H1 (cell line): ENCODE measurements at regions not wholly inside any gene's neighbourhood (a gene's known extent, or its start where the extent isn't known, plus 50 kb on each side); places are given as distances from the start of the nearest gene placed in this dataset.

ENCODE experiments used
- CTCF ChIA-PET: fragments of 300-600 bp; sonication (Branson Sonifier 250); formaldehyde crosslinking; loops from one replicate; lab custom pipeline; 2021; ENCODE audit not compliant: partially characterized antibody; lab: Charles Lee
- POLR2A ChIA-PET: fragments of 300-600 bp; sonication (Branson Sonifier 250); formaldehyde crosslinking; loops from one replicate; lab custom pipeline; 2021; ENCODE audit warnings: inconsistent platforms; ENCODE audit not compliant: partially characterized antibody; lab: Charles Lee
- DNase-seq, 2 experiments: peaks; one replicate each; pipeline versions ENCODE4 v3.0.0 to v3.0.0-alpha.2; 2010 to 2022; ENCODE audit warnings: low spot score in 2 of 2, low read depth in 1 of 2, mixed read lengths in 1 of 2
- FAIRE-seq: peaks from 2 replicates; lab custom pipeline; 2011; peaks lifted over from hg19 to GRCh38; lab: Jason Lieb, UNC
- H2AFZ ChIP-seq: 2 replicates; pipeline ENCODE4 v1.8.1; 2012; ENCODE audit warnings: low read length, inconsistent platforms
- H2AK5ac ChIP-seq: 2 replicates; pipeline ENCODE4 v1.6.1; 2013; ENCODE audit warnings: low read depth, low read length
- H2BK120ac ChIP-seq: replicated peaks from 2 replicates; pipeline ENCODE3; 2013; ENCODE audit warnings: low read depth, low read length, inconsistent platforms
- H2BK12ac ChIP-seq: 2 replicates; pipeline ENCODE4 v1.6.1; 2013; ENCODE audit warnings: low read depth, low read length
- H2BK15ac ChIP-seq: 2 replicates; pipeline ENCODE4 v1.6.1; 2013; ENCODE audit warnings: low read length
- H2BK20ac ChIP-seq: 2 replicates; pipeline ENCODE4 v1.6.1; 2013; ENCODE audit warnings: low read length
- H2BK5ac ChIP-seq: 2 replicates; pipeline ENCODE4 v1.6.1; 2013; ENCODE audit warnings: low read depth, low read length
- H3K14ac ChIP-seq: 2 replicates; pipeline ENCODE4 v1.6.1; 2013; ENCODE audit warnings: inconsistent platforms; ENCODE audit not compliant: insufficient read length
- H3K18ac ChIP-seq: 2 replicates; pipeline ENCODE4 v1.6.1; 2013; ENCODE audit warnings: low read length; ENCODE audit errors: extremely low read depth
- H3K23ac ChIP-seq: 2 replicates; pipeline ENCODE4 v1.6.1; 2013; ENCODE audit warnings: inconsistent platforms; ENCODE audit not compliant: insufficient read length
- H3K23me2 ChIP-seq: 2 replicates; pipeline ENCODE4 v1.6.1; 2013; ENCODE audit warnings: low read depth, low read length
- H3K27ac ChIP-seq: 2 replicates; pipeline ENCODE4 v1.6.1; 2011; ENCODE audit warnings: low read depth, low read length, inconsistent platforms
- H3K27me3 ChIP-seq, 4 experiments: replicated peaks in 1 of 4; 1 replicate in 1 of 4; 2 replicates in 3 of 4; pipeline versions ENCODE4 v1.6.1 to v1.8.1; 2011 to 2013; ENCODE audit warnings: low read length in 3 of 4, mild to moderate bottlenecking in 3 of 4, inconsistent platforms in 2 of 4, mixed read lengths in 2 of 4, moderate library complexity in 1 of 4; ENCODE audit not compliant: control insufficient read depth in 3 of 4, insufficient read depth in 3 of 4; ENCODE audit errors: extremely low read depth in 1 of 4
- H3K36me3 ChIP-seq, 4 experiments: 2 replicates each; pipeline versions ENCODE4 v1.6.1 to v1.8.1; 2011 to 2013; ENCODE audit warnings: mild to moderate bottlenecking in 4 of 4, low read length in 3 of 4, moderate library complexity in 2 of 4, control low read depth in 1 of 4, inconsistent platforms in 1 of 4; ENCODE audit not compliant: insufficient read depth in 4 of 4, control insufficient read depth in 2 of 4
- H3K4ac ChIP-seq: replicated peaks from 2 replicates; pipeline ENCODE3; 2013; ENCODE audit warnings: low read length, low read depth, mixed read lengths, inconsistent platforms; ENCODE audit not compliant: insufficient read length
- H3K4me1 ChIP-seq, 4 experiments: replicated peaks in 1 of 4; 1 replicate in 1 of 4; 2 replicates in 3 of 4; pipeline versions ENCODE4 v1.6.1 to v1.8.1; 2011 to 2013; ENCODE audit warnings: low read length in 3 of 4, inconsistent platforms in 2 of 4, mixed read lengths in 1 of 4; ENCODE audit not compliant: insufficient read depth in 4 of 4, control insufficient read depth in 3 of 4
- H3K4me2 ChIP-seq, 2 experiments: 2 replicates each; pipeline versions ENCODE4 v1.6.1 to v1.8.1; 2011 to 2013; ENCODE audit warnings: low read depth in 2 of 2, low read length in 2 of 2, control low read depth in 1 of 2, inconsistent platforms in 1 of 2, mild to moderate bottlenecking in 1 of 2; ENCODE audit not compliant: insufficient read depth in 1 of 2
- H3K4me3 ChIP-seq, 4 experiments: fragments of 200-600, 300-600 bp in 1 of 4; sonication (generic), shearing (Covaris generic), sonication (Bioruptor Twin) in 1 of 4; 2 replicates each; pipeline versions ENCODE4 v1.5.1 to v1.8.1; 2011 to 2016; ENCODE audit warnings: low read length in 4 of 4, low read depth in 3 of 4, control low read depth in 2 of 4, inconsistent platforms in 2 of 4, mild to moderate bottlenecking in 2 of 4, mixed read lengths in 1 of 4, moderate library complexity in 1 of 4; ENCODE audit not compliant: insufficient read depth in 2 of 4; ENCODE audit errors: extremely low read depth in 1 of 4
- H3K56ac ChIP-seq: replicated peaks from 2 replicates; pipeline ENCODE3; 2013; ENCODE audit warnings: low read depth, mild to moderate bottlenecking, mixed read lengths, low read length, inconsistent platforms; ENCODE audit not compliant: insufficient read length
- H3K79me1 ChIP-seq: 2 replicates; pipeline ENCODE4 v1.6.1; 2013; ENCODE audit warnings: low read depth, low read length, control low read depth
- H3K79me2 ChIP-seq, 2 experiments: 2 replicates each; pipeline versions ENCODE4 v1.6.1 to v1.8.1; 2012 to 2013; ENCODE audit warnings: low read length in 2 of 2, mild to moderate bottlenecking in 2 of 2, inconsistent platforms in 1 of 2; ENCODE audit not compliant: insufficient read depth in 2 of 2, control insufficient read depth in 1 of 2
- H3K9ac ChIP-seq, 4 experiments: replicated peaks in 1 of 4; 1 replicate in 1 of 4; 2 replicates in 3 of 4; pipeline versions ENCODE4 v1.6.1 to v1.8.1; 2011 to 2013; ENCODE audit warnings: low read depth in 3 of 4, low read length in 3 of 4, control low read depth in 2 of 4, mild to moderate bottlenecking in 2 of 4, moderate library complexity in 2 of 4, inconsistent platforms in 1 of 4; ENCODE audit errors: extremely low read depth in 1 of 4
- H3K9me3 ChIP-seq, 2 experiments: 2 replicates each; pipeline versions ENCODE4 v1.6.1 to v1.8.1; 2012 to 2013; ENCODE audit warnings: mild to moderate bottlenecking in 2 of 2, moderate library complexity in 2 of 2, control low read depth in 1 of 2, inconsistent platforms in 1 of 2, low read depth in 1 of 2, low read length in 1 of 2, mixed read lengths in 1 of 2; ENCODE audit not compliant: insufficient read depth in 2 of 2
- H4K20me1 ChIP-seq, 2 experiments: replicated peaks in 1 of 2; 2 replicates each; pipeline versions ENCODE3 to v1.8.1; 2011 to 2013; ENCODE audit warnings: inconsistent platforms in 2 of 2, low read length in 2 of 2, mild to moderate bottlenecking in 1 of 2; ENCODE audit not compliant: insufficient read depth in 2 of 2, control insufficient read depth in 1 of 2
- H4K5ac ChIP-seq: 2 replicates; pipeline ENCODE4 v1.6.1; 2013; ENCODE audit warnings: low read length, low read depth, mixed read lengths, inconsistent platforms; ENCODE audit not compliant: insufficient read length
- H4K8ac ChIP-seq: 2 replicates; pipeline ENCODE4 v1.8.0; 2013; ENCODE audit warnings: mild to moderate bottlenecking, moderate library complexity, low read length, inconsistent platforms; ENCODE audit not compliant: insufficient read depth; ENCODE audit errors: extremely low read depth
- H4K91ac ChIP-seq: replicated peaks from 2 replicates; pipeline ENCODE3; 2013; ENCODE audit warnings: low read length, mixed read lengths, inconsistent platforms; ENCODE audit not compliant: insufficient read length
- YY1 ChIP-seq: IDR thresholded peaks from 2 replicates; pipeline ENCODE4 v1.6.1; 2011; ENCODE audit warnings: low read depth, mild to moderate bottlenecking, low read length
- WGBS, 2 experiments: shearing (Covaris generic) in 1 of 2; methylation state at CpG; one replicate each; pipeline versions ENCODE4 v1.1.6 to v1.1.7; 2013 to 2015; ENCODE audit warnings: low lambda C conversion rate in 2 of 2, mixed read lengths in 2 of 2, inconsistent platforms in 1 of 2, low coverage in 1 of 2, missing lambda C conversion rate in 1 of 2; ENCODE audit not compliant: insufficient replicate concordance in 2 of 2, insufficient coverage in 1 of 2, insufficient read length in 1 of 2; ENCODE audit errors: extremely low coverage in 1 of 2, missing lambda C conversion rate in 1 of 2; 5-methylcytosine and 5-hydroxymethylcytosine counted together

DNA sequence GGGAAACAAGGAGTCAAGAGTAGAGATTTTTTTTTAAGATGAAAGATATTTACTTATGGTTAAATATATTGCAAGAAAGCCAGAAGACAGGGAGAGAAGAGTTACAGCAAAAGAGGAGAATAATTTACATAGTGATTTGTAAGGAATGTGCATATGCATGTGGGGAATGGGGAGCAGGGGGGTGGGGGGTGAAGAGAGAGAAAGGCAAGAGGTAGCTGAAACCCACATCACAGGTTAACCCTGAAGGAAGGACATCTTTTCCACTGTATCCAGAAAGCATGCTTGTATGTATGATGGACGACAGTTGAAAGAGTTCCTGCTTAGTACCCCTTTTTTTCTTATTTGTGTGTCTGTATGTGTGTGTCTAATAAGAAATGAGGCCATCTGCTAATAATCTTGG, 371.9 kb downstream of the RAD51AP2 start:
- H3K18ac ChIP-seq, result no peak overlapping the region
- no peak overlapping the region for H2BK20ac ChIP-seq
- no peak overlapping the region for H2AFZ ChIP-seq
- H3K79me1 ChIP-seq, result no peaks in the 10 kb centered on the region
- no peaks in the 10 kb centered on the region for H3K36me3 ChIP-seq
- H2BK15ac ChIP-seq, result no peak overlapping the region
- peaks cover 0 to 3% (median 0%) of the 10 kb centered on the region in 4 experiments; a peak in 2 of 7 replicates for H3K4me1 ChIP-seq
- H3K4me3 ChIP-seq, result no peak overlapping the region
- H4K8ac ChIP-seq, result no peak overlapping the region
- no peak overlapping the region for H4K5ac ChIP-seq
- H3K27me3 ChIP-seq, result no peaks in the 10 kb centered on the region
- H2AK5ac ChIP-seq, result no peak overlapping the region
- H4K20me1 ChIP-seq, result no peaks in the 10 kb centered on the region
- no peak overlapping the region for H2BK120ac ChIP-seq
- no peak overlapping the region for H2BK5ac ChIP-seq
- no peak for DNase-seq
- no peaks in the 10 kb centered on the region for H3K79me2 ChIP-seq
- H3K23ac ChIP-seq, result no peak overlapping the region
- FAIRE-seq, result no peak
- H3K4ac ChIP-seq, result no peak overlapping the region
- CTCF ChIA-PET, result interaction anchor here (0.6 to 1.6 kb wide), 3 partner anchors 31 to 500 kb away, joined by 3 to 4 read pairs (median 3); no protein-coding TSS in a partner anchor
- POLR2A ChIA-PET, result interaction anchor here (0.7 kb wide), 1 partner anchor 8 kb away, joined by 5 read pairs; no protein-coding TSS in a partner anchor
- WGBS, 2 experiments, result 67% methylated on average over 1 of the region's 1 CpG; no CpG with 5 or more reads in 1 of the 2 experiments
- no peaks in the 10 kb centered on the region for H3K9me3 ChIP-seq
- H3K27ac ChIP-seq, result no peak overlapping the region
- no peak overlapping the region for H3K56ac ChIP-seq
- H2BK12ac ChIP-seq, result no peak overlapping the region; the same call in 1 of the 2 replicates
- no peak overlapping the region for H3K9ac ChIP-seq
- H3K23me2 ChIP-seq, result no peaks in the 10 kb centered on the region; the same call in 1 of the 2 replicates
- no peak overlapping the region for H4K91ac ChIP-seq
- H3K14ac ChIP-seq, result no peak overlapping the region
- H3K4me2 ChIP-seq, result no peak overlapping the region
- no peak for TF ChIP-seq YY1
